Hepatocyte (in vitro differentiated cells): ENCODE measurements at regions not wholly inside any gene's neighbourhood (a gene's known extent, or its start where the extent isn't known, plus 50 kb on each side); places are given as distances from the start of the nearest gene placed in this dataset.

ENCODE experiments used
- EZH2 ChIP-seq: fragments of 200-600 bp; sonication (generic); IDR thresholded peaks from 2 replicates; pipeline ENCODE4 v1.6.1; 2016; ENCODE audit warnings: antibody characterized with exemption, mild to moderate bottlenecking, borderline replicate concordance
- EZH2phosphoT487 ChIP-seq: fragments of 200-600 bp; sonication (generic); IDR thresholded peaks from one replicate; pipeline ENCODE4 v1.6.1; 2018; ENCODE audit warnings: antibody characterized with exemption, mild to moderate bottlenecking, low read depth, moderate library complexity; ENCODE audit not compliant: unreplicated experiment, severe bottlenecking
- TF ChIP-seq, protein P1 (sequence below): fragments of 200-600 bp; sonication (generic); IDR thresholded peaks from 2 replicates; pipeline ENCODE4 v1.5.1; 2016; ENCODE audit warnings: antibody characterized with exemption, mild to moderate bottlenecking; ENCODE audit not compliant: poor library complexity

DNA sequence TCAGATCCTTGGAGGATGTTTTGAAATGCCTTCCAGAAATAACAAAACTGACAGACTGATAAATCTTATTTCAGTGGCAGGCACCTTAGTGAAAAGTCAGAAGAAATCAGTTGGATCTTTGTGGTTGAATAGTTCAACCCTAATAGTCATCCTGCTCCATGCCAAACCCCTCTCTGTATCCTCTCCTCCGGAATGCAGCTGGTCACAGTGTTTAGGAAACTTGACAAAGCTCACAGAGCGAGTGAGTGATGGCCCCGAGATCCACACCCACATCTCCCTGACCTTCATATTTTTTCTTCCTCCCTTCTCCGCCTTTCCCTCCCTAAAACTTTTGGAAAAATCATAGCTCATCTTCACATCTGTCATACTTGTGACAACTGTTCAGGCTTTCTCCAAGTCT is 464.8 kb upstream of the CDH4 start:
- TF ChIP-seq, protein P1, sequence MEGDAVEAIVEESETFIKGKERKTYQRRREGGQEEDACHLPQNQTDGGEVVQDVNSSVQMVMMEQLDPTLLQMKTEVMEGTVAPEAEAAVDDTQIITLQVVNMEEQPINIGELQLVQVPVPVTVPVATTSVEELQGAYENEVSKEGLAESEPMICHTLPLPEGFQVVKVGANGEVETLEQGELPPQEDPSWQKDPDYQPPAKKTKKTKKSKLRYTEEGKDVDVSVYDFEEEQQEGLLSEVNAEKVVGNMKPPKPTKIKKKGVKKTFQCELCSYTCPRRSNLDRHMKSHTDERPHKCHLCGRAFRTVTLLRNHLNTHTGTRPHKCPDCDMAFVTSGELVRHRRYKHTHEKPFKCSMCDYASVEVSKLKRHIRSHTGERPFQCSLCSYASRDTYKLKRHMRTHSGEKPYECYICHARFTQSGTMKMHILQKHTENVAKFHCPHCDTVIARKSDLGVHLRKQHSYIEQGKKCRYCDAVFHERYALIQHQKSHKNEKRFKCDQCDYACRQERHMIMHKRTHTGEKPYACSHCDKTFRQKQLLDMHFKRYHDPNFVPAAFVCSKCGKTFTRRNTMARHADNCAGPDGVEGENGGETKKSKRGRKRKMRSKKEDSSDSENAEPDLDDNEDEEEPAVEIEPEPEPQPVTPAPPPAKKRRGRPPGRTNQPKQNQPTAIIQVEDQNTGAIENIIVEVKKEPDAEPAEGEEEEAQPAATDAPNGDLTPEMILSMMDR = no peak
- TF ChIP-seq EZH2 (no peak), EZH2phosphoT487 (no peak)
